B cell (primary cell): ENCODE measurements at regions not wholly inside any gene's neighbourhood (a gene's known extent, or its start where the extent isn't known, plus 50 kb on each side); places are given as distances from the start of the nearest gene placed in this dataset.
A peak's percentile ranks its signal among the peaks of the same experiment; 100 is the strongest.
"Not testable (repeated sequence)": the region's sequence is repeated elsewhere in the genome, so short reads cannot be mapped to it uniquely, and the experiment has no call there.

Source experiments
- ATAC-seq: fragments of 200-7000 bp; cut with Tn5 transposase; one replicate; pipeline ENCODE4 v1.10.0; 2021; ENCODE audit warnings: low read depth, mild to moderate bottlenecking, moderate number of reproducible peaks, moderate library complexity
- CTCF ChIA-PET: fragments of 350-600 bp; sonication (Branson Sonifier 250); formaldehyde crosslinking; loops from one replicate; lab custom pipeline; 2021; ENCODE audit warnings: antibody characterized with exemption, inconsistent platforms; lab: Charles Lee
- POLR2A ChIA-PET: fragments of 350-600 bp; sonication (Branson Sonifier 250); formaldehyde crosslinking; loops from one replicate; lab custom pipeline; 2021; ENCODE audit warnings: antibody characterized with exemption; lab: Charles Lee
- DNase-seq: peaks from one replicate; pipeline ENCODE4 v3.0.0; 2013
- H2AFZ ChIP-seq: 2 replicates; pipeline ENCODE4 v1.6.1; 2012; ENCODE audit warnings: mild to moderate bottlenecking, low read depth, low read length; ENCODE audit not compliant: insufficient read depth, poor library complexity, severe bottlenecking
- H3K27ac ChIP-seq, 2 donors: 1 replicate in 1 of 2; 2 replicates in 1 of 2; pipeline ENCODE4 v1.5.1; 2012 to 2013; ENCODE audit warnings: low read length in 2 of 2, mild to moderate bottlenecking in 2 of 2, moderate library complexity in 1 of 2
- H3K27me3 ChIP-seq, 4 experiments: fragments of 200-600 bp in 1 of 4; sonication (generic) in 1 of 4; replicated peaks in 1 of 4; 1 replicate in 2 of 4; 2 replicates in 2 of 4; pipeline versions ENCODE4 v1.6.1 to v1.7.0; 2013 to 2016; ENCODE audit warnings: low read length in 3 of 4, mild to moderate bottlenecking in 2 of 4, mixed read lengths in 1 of 4, moderate library complexity in 1 of 4; ENCODE audit not compliant: insufficient read depth in 4 of 4, control insufficient read depth in 3 of 4; ENCODE audit errors: control extremely low read depth in 1 of 4
- H3K36me3 ChIP-seq, 2 experiments: replicated peaks in 1 of 2; 1 replicate in 1 of 2; 2 replicates in 1 of 2; pipeline versions ENCODE4 v1.6.1 to v1.7.1; 2013; ENCODE audit warnings: low read length in 1 of 2; ENCODE audit not compliant: insufficient read depth in 2 of 2, control insufficient read depth in 1 of 2; ENCODE audit errors: control extremely low read depth in 1 of 2, extremely low read depth in 1 of 2
- H3K4me1 ChIP-seq, 2 donors: fragments of 200-600 bp in 1 of 2; sonication (generic) in 1 of 2; 1 replicate in 1 of 2; 2 replicates in 1 of 2; pipeline versions ENCODE4 v1.5.1 to v1.6.1; 2013 to 2017; ENCODE audit warnings: low read length in 2 of 2; ENCODE audit not compliant: control insufficient read depth in 2 of 2, insufficient read depth in 2 of 2
- H3K4me2 ChIP-seq: replicated peaks from 2 replicates; pipeline ENCODE3; 2012; ENCODE audit warnings: mild to moderate bottlenecking, low read depth, low read length; ENCODE audit not compliant: poor library complexity, severe bottlenecking
- H3K4me3 ChIP-seq, 5 experiments: fragments of 200-600 bp in 1 of 5; sonication (generic) in 1 of 5; 1 replicate in 3 of 5; 2 replicates in 2 of 5; pipeline versions ENCODE4 v1.5.1 to v1.7.0; 2011 to 2016; ENCODE audit warnings: low read length in 4 of 5, mild to moderate bottlenecking in 4 of 5, low read depth in 2 of 5, control low read depth in 1 of 5, moderate library complexity in 1 of 5; ENCODE audit not compliant: insufficient read depth in 1 of 5; ENCODE audit errors: control extremely low read depth in 1 of 5, extremely low read depth in 1 of 5
- H3K79me2 ChIP-seq: fragments of 200-600 bp; sonication (generic); one replicate; pipeline ENCODE4 v1.6.0; 2016; ENCODE audit warnings: low read length; ENCODE audit not compliant: control insufficient read depth, insufficient read depth
- H3K9ac ChIP-seq: fragments of 200-600 bp; sonication (generic); 2 replicates; pipeline ENCODE4 v1.6.1; 2017; ENCODE audit warnings: mild to moderate bottlenecking, low read length, moderate library complexity
- H3K9me3 ChIP-seq, 3 donors: one replicate each; pipeline versions ENCODE4 v1.6.1 to v1.7.1; 2013; ENCODE audit warnings: low read length in 2 of 3; ENCODE audit not compliant: control insufficient read depth in 2 of 3, insufficient read depth in 1 of 3; ENCODE audit errors: control extremely low read depth in 1 of 3
- H4K20me1 ChIP-seq: 2 replicates; pipeline ENCODE4 v1.6.0; 2012; ENCODE audit warnings: mild to moderate bottlenecking, low read length; ENCODE audit not compliant: insufficient read depth, control insufficient read depth, poor library complexity, severe bottlenecking
- H3K27ac Mint-ChIP-seq: one replicate; pipeline ENCODE4 v1.8.0; 2021; ENCODE audit warnings: mixed read lengths
- H3K27me3 Mint-ChIP-seq: one replicate; pipeline ENCODE4 v1.8.0; 2021; ENCODE audit warnings: mixed read lengths
- H3K4me1 Mint-ChIP-seq: one replicate; pipeline ENCODE4 v1.8.0; 2021; ENCODE audit warnings: mixed read lengths
- H3K4me3 Mint-ChIP-seq: one replicate; pipeline ENCODE4 v1.8.0; 2021; ENCODE audit warnings: mixed read lengths
- H3K9me3 Mint-ChIP-seq: one replicate; pipeline ENCODE4 v1.8.0; 2022; ENCODE audit warnings: mixed read lengths; ENCODE audit not compliant: insufficient read depth
- EZH2 ChIP-seq: IDR thresholded peaks from 2 replicates; pipeline ENCODE4 v1.6.1; 2012; ENCODE audit warnings: borderline replicate concordance, low read depth, mild to moderate bottlenecking, moderate library complexity, low read length; ENCODE audit not compliant: insufficient read depth, poor library complexity, severe bottlenecking
- WGBS: methylation state at CpG from one replicate; pipeline ENCODE4 v1.1.5; 2013; ENCODE audit warnings: missing lambda C conversion rate; ENCODE audit not compliant: insufficient coverage; 5-methylcytosine and 5-hydroxymethylcytosine counted together
- intact Hi-C: fragments of 100-400 bp; cut with micrococcal nuclease; formaldehyde crosslinking; loops from one replicate; pipeline ENCODE4 v1.10.0; 2022
- TF ChIP-seq, protein P1 (sequence below): fragments of 200-600 bp; IDR thresholded peaks from one replicate; pipeline ENCODE4 v1.8.0; 2022; ENCODE audit warnings: antibody characterized with exemption, mild to moderate bottlenecking

DNA sequence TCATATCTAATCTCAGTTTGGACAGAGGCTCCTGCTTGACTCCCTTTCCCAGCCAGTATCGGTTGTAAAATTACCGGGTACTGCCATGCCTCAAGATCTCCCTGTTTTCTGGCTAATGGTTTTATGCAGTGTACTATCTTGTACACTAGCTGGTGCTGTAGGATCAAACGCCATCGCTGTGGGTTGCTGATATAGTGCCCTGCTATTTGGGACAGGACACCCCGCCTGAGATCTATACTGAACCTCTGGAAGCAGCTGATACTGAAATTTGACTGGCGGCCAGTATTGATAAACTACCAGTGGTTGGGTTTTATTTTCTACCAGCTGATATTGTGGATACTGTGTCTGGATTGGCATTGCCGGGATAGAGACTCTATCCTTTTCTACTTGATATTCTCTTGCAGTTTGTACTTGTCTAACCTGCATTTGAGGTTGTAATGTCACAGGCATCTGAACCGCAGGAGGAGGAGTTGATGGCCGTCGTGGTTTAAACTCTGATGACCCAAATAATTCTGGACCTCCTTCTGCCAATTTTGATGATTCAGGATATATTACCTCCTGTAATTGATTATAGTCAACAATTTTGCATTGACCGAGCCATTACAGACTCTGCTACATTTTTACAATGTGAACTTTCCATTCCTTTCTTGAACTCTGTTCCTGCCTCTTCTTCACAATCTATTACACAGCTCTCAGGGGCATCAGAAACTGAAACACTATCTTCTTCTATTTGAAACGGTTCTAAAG lies 112.5 kb upstream of the LARP1 start:
- Mint-ChIP-seq H3K4me3 (no peak overlapping the region), H3K4me1 (peaks cover 12% of the 10 kb centered on the region), H3K27me3 (peaks cover 23% of the 10 kb centered on the region), H3K9me3 (no peaks in the 10 kb centered on the region), H3K27ac (no peak overlapping the region)
- no peak overlapping the region for H3K4me3 ChIP-seq
- H3K9ac ChIP-seq: no peak overlapping the region
- peaks cover 0 to 13% (median 1%) of the 10 kb centered on the region in 4 experiments for H3K27me3 ChIP-seq
- ChIA-PET POLR2A (no interaction called here), CTCF (no interaction called here)
- ATAC-seq: no peak
- TF ChIP-seq, protein P1, sequence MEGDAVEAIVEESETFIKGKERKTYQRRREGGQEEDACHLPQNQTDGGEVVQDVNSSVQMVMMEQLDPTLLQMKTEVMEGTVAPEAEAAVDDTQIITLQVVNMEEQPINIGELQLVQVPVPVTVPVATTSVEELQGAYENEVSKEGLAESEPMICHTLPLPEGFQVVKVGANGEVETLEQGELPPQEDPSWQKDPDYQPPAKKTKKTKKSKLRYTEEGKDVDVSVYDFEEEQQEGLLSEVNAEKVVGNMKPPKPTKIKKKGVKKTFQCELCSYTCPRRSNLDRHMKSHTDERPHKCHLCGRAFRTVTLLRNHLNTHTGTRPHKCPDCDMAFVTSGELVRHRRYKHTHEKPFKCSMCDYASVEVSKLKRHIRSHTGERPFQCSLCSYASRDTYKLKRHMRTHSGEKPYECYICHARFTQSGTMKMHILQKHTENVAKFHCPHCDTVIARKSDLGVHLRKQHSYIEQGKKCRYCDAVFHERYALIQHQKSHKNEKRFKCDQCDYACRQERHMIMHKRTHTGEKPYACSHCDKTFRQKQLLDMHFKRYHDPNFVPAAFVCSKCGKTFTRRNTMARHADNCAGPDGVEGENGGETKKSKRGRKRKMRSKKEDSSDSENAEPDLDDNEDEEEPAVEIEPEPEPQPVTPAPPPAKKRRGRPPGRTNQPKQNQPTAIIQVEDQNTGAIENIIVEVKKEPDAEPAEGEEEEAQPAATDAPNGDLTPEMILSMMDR: peak; percentile 17
- TF ChIP-seq EZH2: no peak
- peak; percentile 11 for DNase-seq
- no peak overlapping the region for H3K4me2 ChIP-seq
- peaks cover 0 to 4% (median 0%) of the 10 kb centered on the region in 3 donors for H3K9me3 ChIP-seq
- no peak overlapping the region for H3K27ac ChIP-seq
- whole genome bisulfite sequencing: 71% methylated on average over 5 of the region's 12 CpGs
- H3K36me3 ChIP-seq: no peaks in the 10 kb centered on the region
- H3K79me2 ChIP-seq: no peaks in the 10 kb centered on the region
- intact Hi-C loops: no loop called here
- H2AFZ ChIP-seq: no peak overlapping the region
- H4K20me1 ChIP-seq: no peaks in the 10 kb centered on the region
- H3K4me1 ChIP-seq: peaks cover 11 to 12% of the 10 kb centered on the region in 2 donors

- ATAC-seq, H3K27ac ChIP-seq, H3K9me3 ChIP-seq, H3K4me3 Mint-ChIP-seq, H3K4me2 ChIP-seq, H3K4me1 Mint-ChIP-seq, H3K9me3 Mint-ChIP-seq, H3K36me3 ChIP-seq, H3K79me2 ChIP-seq, H3K4me1 ChIP-seq, H2AFZ ChIP-seq, POLR2A ChIA-PET, H3K4me3 ChIP-seq, H3K27ac Mint-ChIP-seq, H4K20me1 ChIP-seq, H3K9ac ChIP-seq, H3K27me3 ChIP-seq: not testable (repeated sequence)
- peaks cover 19% of the 10 kb centered on the region for H3K27me3 Mint-ChIP-seq
- peak; percentile 13 for DNase-seq
- intact Hi-C loops: loop anchor here (1.0 kb wide), 2 partner anchors 173 to 568 kb away; no protein-coding TSS in a partner anchor
- CTCF ChIA-PET: interaction anchor here (0.8 to 2.1 kb wide), 4 partner anchors 159 to 568 kb away, joined by 3 to 14 read pairs (median 6); no protein-coding TSS in a partner anchor
- 100% methylated on average over 1 of the region's 4 CpGs for WGBS
- TF ChIP-seq, protein P1: peak; percentile 50
These were observed 114.9 kb upstream of the LARP1 start for GRCh38 chr5:154640213-154640831.

DNA sequence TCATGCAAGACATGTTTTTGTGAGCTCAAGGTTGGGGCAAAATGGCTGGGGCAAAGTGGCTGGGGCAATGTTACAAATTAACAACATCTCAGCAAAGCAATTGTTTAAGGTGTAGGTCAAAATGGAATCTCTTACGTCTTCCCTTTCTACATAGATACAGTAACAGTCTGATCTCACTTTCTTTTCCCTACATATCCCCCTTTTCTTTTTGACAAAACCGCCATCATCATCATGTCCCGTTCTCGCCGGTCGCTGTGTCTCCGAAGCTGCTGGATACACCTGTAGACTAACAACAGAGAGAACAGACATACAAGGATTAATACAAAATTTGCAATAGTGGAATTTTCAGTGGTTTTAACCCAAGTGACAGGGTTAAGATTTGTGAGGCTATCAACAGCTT lies 118.4 kb upstream of the LARP1 start:
- H3K9ac ChIP-seq, H3K4me1 ChIP-seq, H3K79me2 ChIP-seq, H3K36me3 ChIP-seq, H3K4me3 Mint-ChIP-seq, H3K4me2 ChIP-seq, H3K27ac ChIP-seq, H3K27me3 Mint-ChIP-seq, H3K27ac Mint-ChIP-seq, H3K4me1 Mint-ChIP-seq, H3K27me3 ChIP-seq, POLR2A ChIA-PET, H3K4me3 ChIP-seq, H3K9me3 ChIP-seq, H2AFZ ChIP-seq, DNase-seq, H4K20me1 ChIP-seq, intact Hi-C loops, ATAC-seq, H3K9me3 Mint-ChIP-seq: not testable (repeated sequence)
- CTCF ChIA-PET: interaction anchor here (1.2 to 1.4 kb wide), 2 partner anchors 565 to 662 kb away, joined by 3 read pairs; no protein-coding TSS in a partner anchor
- 92% methylated on average over 4 of the region's 7 CpGs for WGBS
